B cell (primary cell): ENCODE measurements at regions not wholly inside any gene's neighbourhood (a gene's known extent, or its start where the extent isn't known, plus 50 kb on each side); places are given as distances from the start of the nearest gene placed in this dataset.

Experiments used
- ATAC-seq: fragments of 200-7000 bp; cut with Tn5 transposase; one replicate; pipeline ENCODE4 v1.10.0; 2021; ENCODE audit warnings: low read depth, mild to moderate bottlenecking, moderate number of reproducible peaks, moderate library complexity
- CTCF ChIA-PET: fragments of 350-600 bp; sonication (Branson Sonifier 250); formaldehyde crosslinking; loops from one replicate; lab custom pipeline; 2021; ENCODE audit warnings: antibody characterized with exemption, inconsistent platforms; lab: Charles Lee
- POLR2A ChIA-PET: fragments of 350-600 bp; sonication (Branson Sonifier 250); formaldehyde crosslinking; loops from one replicate; lab custom pipeline; 2021; ENCODE audit warnings: antibody characterized with exemption; lab: Charles Lee
- DNase-seq: peaks from one replicate; pipeline ENCODE4 v3.0.0; 2013
- H2AFZ ChIP-seq: 2 replicates; pipeline ENCODE4 v1.6.1; 2012; ENCODE audit warnings: mild to moderate bottlenecking, low read depth, low read length; ENCODE audit not compliant: insufficient read depth, poor library complexity, severe bottlenecking
- H3K27ac ChIP-seq, 2 donors: 1 replicate in 1 of 2; 2 replicates in 1 of 2; pipeline ENCODE4 v1.5.1; 2012 to 2013; ENCODE audit warnings: low read length in 2 of 2, mild to moderate bottlenecking in 2 of 2, moderate library complexity in 1 of 2
- H3K27me3 ChIP-seq, 4 experiments: fragments of 200-600 bp in 1 of 4; sonication (generic) in 1 of 4; replicated peaks in 1 of 4; 1 replicate in 2 of 4; 2 replicates in 2 of 4; pipeline versions ENCODE4 v1.6.1 to v1.7.0; 2013 to 2016; ENCODE audit warnings: low read length in 3 of 4, mild to moderate bottlenecking in 2 of 4, mixed read lengths in 1 of 4, moderate library complexity in 1 of 4; ENCODE audit not compliant: insufficient read depth in 4 of 4, control insufficient read depth in 3 of 4; ENCODE audit errors: control extremely low read depth in 1 of 4
- H3K36me3 ChIP-seq, 2 experiments: replicated peaks in 1 of 2; 1 replicate in 1 of 2; 2 replicates in 1 of 2; pipeline versions ENCODE4 v1.6.1 to v1.7.1; 2013; ENCODE audit warnings: low read length in 1 of 2; ENCODE audit not compliant: insufficient read depth in 2 of 2, control insufficient read depth in 1 of 2; ENCODE audit errors: control extremely low read depth in 1 of 2, extremely low read depth in 1 of 2
- H3K4me1 ChIP-seq, 2 donors: fragments of 200-600 bp in 1 of 2; sonication (generic) in 1 of 2; 1 replicate in 1 of 2; 2 replicates in 1 of 2; pipeline versions ENCODE4 v1.5.1 to v1.6.1; 2013 to 2017; ENCODE audit warnings: low read length in 2 of 2; ENCODE audit not compliant: control insufficient read depth in 2 of 2, insufficient read depth in 2 of 2
- H3K4me2 ChIP-seq: replicated peaks from 2 replicates; pipeline ENCODE3; 2012; ENCODE audit warnings: mild to moderate bottlenecking, low read depth, low read length; ENCODE audit not compliant: poor library complexity, severe bottlenecking
- H3K4me3 ChIP-seq, 5 experiments: fragments of 200-600 bp in 1 of 5; sonication (generic) in 1 of 5; 1 replicate in 3 of 5; 2 replicates in 2 of 5; pipeline versions ENCODE4 v1.5.1 to v1.7.0; 2011 to 2016; ENCODE audit warnings: low read length in 4 of 5, mild to moderate bottlenecking in 4 of 5, low read depth in 2 of 5, control low read depth in 1 of 5, moderate library complexity in 1 of 5; ENCODE audit not compliant: insufficient read depth in 1 of 5; ENCODE audit errors: control extremely low read depth in 1 of 5, extremely low read depth in 1 of 5
- H3K79me2 ChIP-seq: fragments of 200-600 bp; sonication (generic); one replicate; pipeline ENCODE4 v1.6.0; 2016; ENCODE audit warnings: low read length; ENCODE audit not compliant: control insufficient read depth, insufficient read depth
- H3K9ac ChIP-seq: fragments of 200-600 bp; sonication (generic); 2 replicates; pipeline ENCODE4 v1.6.1; 2017; ENCODE audit warnings: mild to moderate bottlenecking, low read length, moderate library complexity
- H3K9me3 ChIP-seq, 3 donors: one replicate each; pipeline versions ENCODE4 v1.6.1 to v1.7.1; 2013; ENCODE audit warnings: low read length in 2 of 3; ENCODE audit not compliant: control insufficient read depth in 2 of 3, insufficient read depth in 1 of 3; ENCODE audit errors: control extremely low read depth in 1 of 3
- H4K20me1 ChIP-seq: 2 replicates; pipeline ENCODE4 v1.6.0; 2012; ENCODE audit warnings: mild to moderate bottlenecking, low read length; ENCODE audit not compliant: insufficient read depth, control insufficient read depth, poor library complexity, severe bottlenecking
- H3K27ac Mint-ChIP-seq: one replicate; pipeline ENCODE4 v1.8.0; 2021; ENCODE audit warnings: mixed read lengths
- H3K27me3 Mint-ChIP-seq: one replicate; pipeline ENCODE4 v1.8.0; 2021; ENCODE audit warnings: mixed read lengths
- H3K4me1 Mint-ChIP-seq: one replicate; pipeline ENCODE4 v1.8.0; 2021; ENCODE audit warnings: mixed read lengths
- H3K4me3 Mint-ChIP-seq: one replicate; pipeline ENCODE4 v1.8.0; 2021; ENCODE audit warnings: mixed read lengths
- H3K9me3 Mint-ChIP-seq: one replicate; pipeline ENCODE4 v1.8.0; 2022; ENCODE audit warnings: mixed read lengths; ENCODE audit not compliant: insufficient read depth
- CTCF ChIP-seq: fragments of 200-600 bp; IDR thresholded peaks from one replicate; pipeline ENCODE4 v1.8.0; 2022; ENCODE audit warnings: antibody characterized with exemption, mild to moderate bottlenecking
- EZH2 ChIP-seq: IDR thresholded peaks from 2 replicates; pipeline ENCODE4 v1.6.1; 2012; ENCODE audit warnings: borderline replicate concordance, low read depth, mild to moderate bottlenecking, moderate library complexity, low read length; ENCODE audit not compliant: insufficient read depth, poor library complexity, severe bottlenecking
- WGBS: methylation state at CpG from one replicate; pipeline ENCODE4 v1.1.5; 2013; ENCODE audit warnings: missing lambda C conversion rate; ENCODE audit not compliant: insufficient coverage; 5-methylcytosine and 5-hydroxymethylcytosine counted together
- intact Hi-C: fragments of 100-400 bp; cut with micrococcal nuclease; formaldehyde crosslinking; loops from one replicate; pipeline ENCODE4 v1.10.0; 2022

- no peak for ATAC-seq
- Mint-ChIP-seq H3K9me3 (no peaks in the 10 kb centered on the region), H3K4me3 (no peak overlapping the region), H3K27ac (no peak overlapping the region), H3K27me3 (no peaks in the 10 kb centered on the region), H3K4me1 (peaks cover 3% of the 10 kb centered on the region)
- WGBS = 100% methylated on average over 2 of the region's 4 CpGs
- peaks cover 5 to 6% of the 10 kb centered on the region in 2 donors for H3K4me1 ChIP-seq
- peak overlapping the region; percentile 29 for H3K4me2 ChIP-seq
- H3K9ac ChIP-seq = no peak overlapping the region
- ChIA-PET CTCF (no interaction called here), POLR2A (no interaction called here)
- DNase-seq = peak; percentile 14
- H3K36me3 ChIP-seq = no peaks in the 10 kb centered on the region
- no peaks in the 10 kb centered on the region for H4K20me1 ChIP-seq
- intact Hi-C loops = no loop called here
- H3K79me2 ChIP-seq = no peaks in the 10 kb centered on the region
- no peak overlapping the region for H3K27ac ChIP-seq
- H3K4me3 ChIP-seq = no peak overlapping the region
- peaks cover 0 to 9% (median 2%) of the 10 kb centered on the region in 3 donors for H3K9me3 ChIP-seq
- peak overlapping the region; percentile 6 for H2AFZ ChIP-seq
- no peak for TF ChIP-seq CTCF
- no peak for TF ChIP-seq EZH2
- H3K27me3 ChIP-seq = no peaks in the 10 kb centered on the region
These were observed 590.0 kb downstream of the BCOR start for GRCh38 chrX:39507617-39508299.

- H3K27ac Mint-ChIP-seq = no peak overlapping the region
- ATAC-seq = no peak
These were observed 589.5 kb downstream of the BCOR start for GRCh38 chrX:39508300-39508692.

More at GRCh38 chrX:39508300-39508692, 589.5 kb downstream of the BCOR start:
- POLR2A ChIA-PET = no interaction called here
- H3K4me1 Mint-ChIP-seq = peaks cover 3% of the 10 kb centered on the region
- no peaks in the 10 kb centered on the region for H3K27me3 ChIP-seq
- 56% methylated on average over 2 of the region's 4 CpGs for WGBS
- peaks cover 0 to 9% (median 2%) of the 10 kb centered on the region in 3 donors for H3K9me3 ChIP-seq
- no peak overlapping the region for H3K27ac ChIP-seq
- peak; percentile 36 for DNase-seq
- H4K20me1 ChIP-seq = no peaks in the 10 kb centered on the region
- peaks cover 5 to 6% of the 10 kb centered on the region in 2 donors for H3K4me1 ChIP-seq
- H3K79me2 ChIP-seq = no peaks in the 10 kb centered on the region
- CTCF ChIA-PET = no interaction called here
- intact Hi-C loops = no loop called here
- H3K4me2 ChIP-seq = peak overlapping the region; percentile 29
- no peaks in the 10 kb centered on the region for H3K9me3 Mint-ChIP-seq
- H3K4me3 ChIP-seq = no peak overlapping the region
- H3K36me3 ChIP-seq = no peaks in the 10 kb centered on the region
- H3K4me3 Mint-ChIP-seq = no peak overlapping the region
- no peaks in the 10 kb centered on the region for H3K27me3 Mint-ChIP-seq
- TF ChIP-seq CTCF (no peak), EZH2 (no peak)
- no peak overlapping the region for H3K9ac ChIP-seq
- peak overlapping the region; percentile 6 for H2AFZ ChIP-seq
